AG09319 (cell line): ENCODE measurements at regions not wholly inside any gene's neighbourhood (a gene's known extent, or its start where the extent isn't known, plus 50 kb on each side); places are given as distances from the start of the nearest gene placed in this dataset.

Source experiments
- DNase-seq: peaks from one replicate; pipeline ENCODE4 v3.0.0-alpha.2; 2010; ENCODE audit warnings: low read depth; ENCODE audit errors: extremely low read depth
- CTCF ChIP-seq: IDR thresholded peaks from 2 replicates; pipeline ENCODE4 v1.5.1; 2011; ENCODE audit warnings: low read depth, mild to moderate bottlenecking, inconsistent platforms, low read length, moderate library complexity

DNA sequence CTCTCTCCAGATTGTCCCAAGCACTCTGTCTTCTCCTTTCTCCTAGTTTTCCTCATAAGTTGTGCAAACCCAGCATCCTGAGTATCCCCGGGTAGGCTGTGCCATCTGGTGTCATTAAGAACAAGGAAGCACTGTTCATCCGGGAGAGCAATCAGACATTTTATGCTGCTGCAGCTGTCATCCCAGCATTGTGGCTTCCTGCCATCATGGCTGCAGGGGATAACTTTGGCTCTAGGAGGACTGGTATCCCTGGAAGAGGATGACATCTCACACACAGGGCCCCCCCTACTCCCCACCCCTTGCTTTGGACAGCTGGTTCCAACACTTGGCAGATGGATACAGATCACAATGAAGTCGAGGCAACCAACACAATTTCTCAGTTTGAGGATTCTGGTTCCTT, 1195.1 kb upstream of the MAP3K7 start:
- no peak for TF ChIP-seq CTCF
- DNase-seq: no peak

DNA sequence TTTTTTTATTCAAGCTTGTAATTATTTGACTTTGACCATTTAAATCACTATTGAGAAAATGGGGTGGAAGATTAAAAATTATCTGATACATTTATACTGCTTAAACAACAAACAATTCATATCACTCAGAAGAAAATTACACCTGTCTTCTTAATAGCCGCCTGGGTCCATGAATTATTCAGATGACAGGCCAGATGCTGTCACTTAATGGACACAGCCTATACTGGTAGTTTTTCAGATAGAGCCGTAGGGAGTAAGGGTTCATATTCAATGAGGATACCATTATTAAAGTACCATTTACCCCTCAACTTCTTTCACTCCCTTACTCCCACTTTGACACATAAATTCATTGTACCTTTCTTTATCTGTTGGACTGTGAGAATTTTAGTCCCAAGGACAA, 1193.4 kb upstream of the MAP3K7 start:
- no peak for DNase-seq
- no peak for TF ChIP-seq CTCF

GRCh38 chr6:91761621-91762020, 1174.7 kb upstream of the MAP3K7 start:
- TF ChIP-seq CTCF: no peak
- DNase-seq: no peak

DNA sequence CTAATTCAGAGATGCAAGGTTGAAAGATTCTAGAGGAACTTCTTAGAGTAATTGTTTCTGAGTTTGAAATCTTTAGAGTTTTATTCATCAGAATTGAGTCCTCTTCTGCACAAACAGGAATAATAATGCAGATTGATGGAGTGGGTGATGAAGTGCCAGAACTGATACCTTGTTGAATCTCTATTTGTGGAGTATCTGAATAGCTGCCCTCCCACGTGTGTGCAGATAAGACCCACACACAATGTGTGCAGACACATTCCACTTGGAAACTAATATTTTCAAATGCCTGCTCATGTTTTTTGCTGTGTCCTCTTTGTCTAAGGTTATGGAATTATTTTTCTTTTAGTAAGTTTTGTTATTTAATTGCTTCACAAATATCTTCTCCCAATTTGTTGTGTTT, 1167.8 kb upstream of the MAP3K7 start:
- DNase-seq: no peak
- TF ChIP-seq CTCF: no peak

- no peak for TF ChIP-seq CTCF
- no peak for DNase-seq
Observed at GRCh38 chr6:91751526-91751925, 1164.7 kb upstream of the MAP3K7 start.

DNA sequence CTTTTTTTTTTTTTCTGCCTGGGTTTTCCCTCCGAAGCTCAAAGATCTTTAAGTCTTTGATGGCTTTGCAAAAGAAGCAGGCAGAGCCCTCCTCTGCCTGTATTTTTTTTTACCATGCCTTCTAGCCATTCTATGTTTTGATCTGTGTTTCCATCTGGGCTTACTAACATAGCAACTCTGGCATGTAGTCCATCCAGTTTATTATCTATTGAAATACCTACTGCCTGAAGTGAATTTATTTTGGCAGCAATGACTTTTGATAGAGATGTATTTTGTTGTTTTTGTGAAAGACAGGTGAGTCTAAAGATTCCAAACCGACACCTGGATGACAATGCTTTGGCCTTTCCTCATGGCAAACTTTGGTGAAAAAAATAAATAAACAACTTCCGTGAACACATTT, 1157.7 kb upstream of the MAP3K7 start:
- DNase-seq: no peak
- TF ChIP-seq CTCF: no peak

GRCh38 chr6:91743756-91744155, 1156.9 kb upstream of the MAP3K7 start:
- no peak for DNase-seq
- TF ChIP-seq CTCF: no peak
